OCI-LY3 (cell line): ENCODE measurements at regions not wholly inside any gene's neighbourhood (a gene's known extent, or its start where the extent isn't known, plus 50 kb on each side); places are given as distances from the start of the nearest gene placed in this dataset.

Source experiments
- H2AFZ ChIP-seq: fragments of 200-600, 300-600 bp; shearing (Covaris generic); 2 replicates; pipeline ENCODE4 v1.6.0; 2014; ENCODE audit warnings: antibody characterized with exemption, low read depth, low read length
- H3K27ac ChIP-seq: fragments of 200-600, 300-600 bp; sonication (generic); 2 replicates; pipeline ENCODE4 v1.5.1; 2014; ENCODE audit warnings: mild to moderate bottlenecking, low read length, moderate library complexity, mixed read lengths
- H3K27me3 ChIP-seq: fragments of 200-600, 300-600 bp; sonication (generic); 2 replicates; pipeline ENCODE4 v1.6.1; 2014; ENCODE audit warnings: low read depth, low read length, mixed read lengths
- H3K36me3 ChIP-seq: fragments of 200-600, 300-600 bp; sonication (generic); replicated peaks from 2 replicates; pipeline ENCODE3; 2014; ENCODE audit warnings: low read depth, low read length, mixed read lengths
- H3K4me1 ChIP-seq: fragments of 300-600, 200-600 bp; sonication (generic); 2 replicates; pipeline ENCODE4 v1.6.1; 2014; ENCODE audit warnings: low read length, mixed read lengths
- H3K4me2 ChIP-seq: fragments of 200-600, 300-600 bp; sonication (generic); 2 replicates; pipeline ENCODE4 v1.6.1; 2014; ENCODE audit warnings: low read length, mixed read lengths
- H3K4me3 ChIP-seq: fragments of 300-600, 200-600 bp; sonication (generic); 2 replicates; pipeline ENCODE4 v1.5.1; 2014; ENCODE audit warnings: antibody characterized with exemption, mild to moderate bottlenecking, low read length, moderate library complexity
- H3K79me2 ChIP-seq: fragments of 300-600, 200-600 bp; shearing (Covaris generic); 2 replicates; pipeline ENCODE4 v1.6.1; 2014; ENCODE audit warnings: mild to moderate bottlenecking, low read length, mixed read lengths
- H3K9ac ChIP-seq: fragments of 300-600, 200-600 bp; shearing (Covaris generic); 2 replicates; pipeline ENCODE4 v1.6.0; 2014; ENCODE audit warnings: mild to moderate bottlenecking, low read length, moderate library complexity
- H3K9me3 ChIP-seq: fragments of 200-600, 300-600 bp; shearing (Covaris generic); 2 replicates; pipeline ENCODE4 v1.6.1; 2014; ENCODE audit warnings: low read length, mixed read lengths; ENCODE audit not compliant: insufficient read depth
- H4K20me1 ChIP-seq: fragments of 200-600, 300-600 bp; sonication (generic); 2 replicates; pipeline ENCODE4 v1.6.1; 2016; ENCODE audit warnings: low read length, mixed read lengths; ENCODE audit not compliant: insufficient read depth
- CTCF ChIP-seq: fragments of 200-600, 300-600 bp; sonication (generic); IDR thresholded peaks from 2 replicates; pipeline ENCODE4 v1.5.1; 2014; ENCODE audit warnings: antibody characterized with exemption, low read length, low read depth
- EZH2phosphoT487 ChIP-seq: fragments of 200-600 bp; shearing (Covaris generic); IDR thresholded peaks from 2 replicates; pipeline ENCODE4 v1.6.1; 2018; ENCODE audit warnings: antibody characterized with exemption, mixed run types, low read depth

GRCh38 chr16:9534759-9535158 lies 443.3 kb downstream of the HAPSTR1 start:
- TF ChIP-seq CTCF (no peak), EZH2phosphoT487 (no peak)
- H2AFZ ChIP-seq = no peak overlapping the region
- H3K27ac ChIP-seq = no peak overlapping the region
- H3K4me1 ChIP-seq = no peaks in the 10 kb centered on the region
- H3K36me3 ChIP-seq = no peaks in the 10 kb centered on the region
- H3K79me2 ChIP-seq = no peaks in the 10 kb centered on the region
- no peak overlapping the region for H3K9ac ChIP-seq
- H3K4me2 ChIP-seq = no peak overlapping the region
- H3K27me3 ChIP-seq = peaks cover 5% of the 10 kb centered on the region; the same call in 1 of the 2 replicates
- no peaks in the 10 kb centered on the region for H4K20me1 ChIP-seq
- no peaks in the 10 kb centered on the region for H3K9me3 ChIP-seq
- no peak overlapping the region for H3K4me3 ChIP-seq

- H3K4me2 ChIP-seq = no peak overlapping the region
- no peak overlapping the region for H2AFZ ChIP-seq
- no peak overlapping the region for H3K9ac ChIP-seq
- no peaks in the 10 kb centered on the region for H3K79me2 ChIP-seq
- no peaks in the 10 kb centered on the region for H3K4me1 ChIP-seq
- no peaks in the 10 kb centered on the region for H3K9me3 ChIP-seq
- peaks cover 7% of the 10 kb centered on the region; the same call in 1 of the 2 replicates for H3K27me3 ChIP-seq
- no peak overlapping the region for H3K27ac ChIP-seq
- no peak overlapping the region for H3K4me3 ChIP-seq
- H3K36me3 ChIP-seq = no peaks in the 10 kb centered on the region
- no peaks in the 10 kb centered on the region for H4K20me1 ChIP-seq
- TF ChIP-seq CTCF (no peak), EZH2phosphoT487 (no peak)
Observed at GRCh38 chr16:9536905-9537304, 445.5 kb downstream of the HAPSTR1 start.

GRCh38 chr16:9539346-9539745 lies 447.9 kb downstream of the HAPSTR1 start:
- H3K4me2 ChIP-seq = no peak overlapping the region
- no peak overlapping the region for H3K4me3 ChIP-seq
- H3K79me2 ChIP-seq = no peaks in the 10 kb centered on the region
- no peaks in the 10 kb centered on the region for H3K36me3 ChIP-seq
- H4K20me1 ChIP-seq = no peaks in the 10 kb centered on the region
- no peaks in the 10 kb centered on the region for H3K4me1 ChIP-seq
- TF ChIP-seq CTCF = no peak
- TF ChIP-seq EZH2phosphoT487 = no peak
- no peak overlapping the region for H2AFZ ChIP-seq
- H3K27ac ChIP-seq = no peak overlapping the region
- H3K9me3 ChIP-seq = no peaks in the 10 kb centered on the region
- peaks cover 13% of the 10 kb centered on the region; the same call in 1 of the 2 replicates for H3K27me3 ChIP-seq
- H3K9ac ChIP-seq = no peak overlapping the region

GRCh38 chr16:9541723-9542122 lies 450.3 kb downstream of the HAPSTR1 start:
- Histone ChIP-seq H3K9me3 (no peaks in the 10 kb centered on the region), H3K9ac (no peak overlapping the region), H3K79me2 (no peaks in the 10 kb centered on the region), H3K27me3 (peaks cover 13% of the 10 kb centered on the region; the same call in 1 of the 2 replicates), H4K20me1 (no peaks in the 10 kb centered on the region), H3K27ac (no peak overlapping the region), H2AFZ (no peak overlapping the region), H3K4me1 (no peaks in the 10 kb centered on the region), H3K4me3 (no peak overlapping the region), H3K4me2 (no peak overlapping the region), H3K36me3 (no peaks in the 10 kb centered on the region)
- no peak for TF ChIP-seq EZH2phosphoT487
- TF ChIP-seq CTCF = no peak
